ENCODE measurements at regions not wholly inside any gene's neighbourhood (a gene's known extent, or its start where the extent isn't known, plus 50 kb on each side); places are given as distances from the start of the nearest gene placed in this dataset.

DNA sequence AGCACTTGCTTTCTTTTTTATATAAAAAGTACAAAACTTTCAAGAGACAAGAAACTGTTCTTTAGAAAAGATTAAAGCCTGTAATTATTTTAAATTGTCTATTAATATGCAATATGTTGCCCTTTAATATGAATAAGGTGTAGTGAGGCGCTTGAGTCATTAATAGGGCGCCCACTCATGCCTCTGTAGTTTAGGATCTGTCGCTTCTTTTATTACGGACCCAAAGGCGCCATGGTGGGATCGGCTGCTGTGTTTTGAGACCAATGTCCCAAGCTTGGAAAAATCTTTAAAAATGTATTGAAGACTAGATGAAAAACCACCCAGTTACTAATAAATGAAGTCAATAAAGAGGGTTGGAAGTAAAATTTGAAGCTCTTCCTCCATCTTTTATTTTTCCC lies 259.5 kb upstream of the MEIS2 start:
- Histone ChIP-seq H3K27me3 (ENCODE audit: control insufficient read depth in 1 of 2, insufficient read depth in 1 of 2, low read length in 2 of 2) (no peaks in the 10 kb centered on the region), H2BK120ac (ENCODE audit: low read depth, low read length) (no peak overlapping the region), H3K14ac (ENCODE audit: low read length in 2 of 2) (no peak overlapping the region), H3K4me2 (ENCODE audit: low read length, poor library complexity, severe bottlenecking) (no peak overlapping the region), H2BK5ac (ENCODE audit: low read depth, low read length, poor library complexity, severe bottlenecking) (no peak overlapping the region), H3K36me3 (ENCODE audit: control insufficient read depth in 1 of 2, insufficient read depth in 2 of 2, low read depth in 1 of 2, low read length in 2 of 2) (no peaks in the 10 kb centered on the region), H3K9me3 (ENCODE audit: control insufficient read depth, low read length) (no peaks in the 10 kb centered on the region), H3K27ac (ENCODE audit: low read length, poor library complexity, severe bottlenecking) (no peak overlapping the region), H4K91ac (ENCODE audit: low read length) (no peak overlapping the region), H3K4me3 (ENCODE audit: insufficient read depth in 1 of 2, low read depth in 1 of 2, low read length in 2 of 2) (no peak overlapping the region), H3K23ac (ENCODE audit: low read length in 2 of 2) (no peak overlapping the region), H3K18ac (ENCODE audit: low read depth in 1 of 2, low read length in 2 of 2) (no peak overlapping the region), H2AFZ (ENCODE audit: low read depth, low read length) (no peak overlapping the region), H3K79me1 (replicated peaks; ENCODE audit: low read length, poor library complexity, severe bottlenecking) (no peaks in the 10 kb centered on the region), H2BK12ac (ENCODE audit: low read length in 2 of 2) (no peak overlapping the region), H3K4me1 (ENCODE audit: control insufficient read depth, insufficient read depth, low read depth, low read length) (no peaks in the 10 kb centered on the region), H2BK15ac (ENCODE audit: low read depth, poor library complexity, severe bottlenecking) (no peak overlapping the region), H4K8ac (ENCODE audit: low read length) (no peak overlapping the region), H2AK5ac (ENCODE audit: low read length, severe bottlenecking) (no peak overlapping the region), H3K9ac (ENCODE audit: low read length) (no peak overlapping the region), H3K4ac (ENCODE audit: low read depth in 1 of 2, low read length in 2 of 2) (no peak overlapping the region)
- no peak for DNase-seq
- WGBS = 93% methylated on average over 4 of the region's 6 CpGs

DNA sequence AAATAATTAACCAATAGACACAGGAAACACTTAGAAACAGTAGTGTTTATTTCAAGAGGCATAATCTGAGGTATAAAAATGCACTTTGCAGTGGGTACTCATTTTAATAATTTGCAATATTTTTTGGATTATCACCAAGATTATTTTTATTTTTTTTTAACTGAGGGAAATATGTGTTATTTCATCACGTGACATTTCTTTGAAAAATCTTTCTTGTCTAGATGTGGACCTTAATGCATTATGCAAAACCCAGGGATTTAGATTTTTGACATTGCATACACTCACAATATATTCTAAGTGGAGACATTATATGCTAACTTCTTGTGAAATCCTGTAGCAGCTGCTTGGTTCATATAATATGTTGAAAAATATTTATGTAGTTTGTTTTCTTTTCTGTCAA lies 260.4 kb upstream of the MEIS2 start:
- WGBS = no CpG with 5 or more reads among the region's 1 CpG

DNA sequence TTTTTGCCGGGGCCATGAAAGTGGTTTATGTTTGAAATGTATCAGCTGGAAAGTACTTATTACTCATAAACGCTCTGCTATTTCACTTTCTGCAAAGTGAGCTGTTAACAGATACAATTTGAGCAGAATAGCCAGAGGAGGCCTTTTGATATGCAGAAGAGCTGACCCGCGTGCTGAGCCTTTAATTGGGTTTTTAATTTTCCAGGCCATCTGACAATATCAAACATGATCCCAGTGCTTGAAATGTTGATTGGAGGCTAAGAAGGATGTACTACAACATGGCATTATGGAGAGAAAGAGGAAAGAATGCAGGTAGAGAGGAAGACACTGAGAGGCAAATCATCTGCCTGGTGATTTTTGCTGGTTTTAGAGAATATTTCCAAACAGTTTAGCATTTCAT lies 261.3 kb upstream of the MEIS2 start:
- H4K91ac ChIP-seq (ENCODE audit: low read length) = no peak overlapping the region
- H3K79me1 ChIP-seq (replicated peaks; ENCODE audit: low read length, poor library complexity, severe bottlenecking) = no peaks in the 10 kb centered on the region
- no peak overlapping the region for H2BK120ac ChIP-seq (ENCODE audit: low read depth, low read length)
- no peak overlapping the region for H3K27ac ChIP-seq (ENCODE audit: low read length, poor library complexity, severe bottlenecking)
- no peak overlapping the region for H3K4ac ChIP-seq (ENCODE audit: low read depth in 1 of 2, low read length in 2 of 2)
- 82% methylated on average over 3 of the region's 4 CpGs for WGBS
- H2AFZ ChIP-seq (ENCODE audit: low read depth, low read length) = no peak overlapping the region
- no peak overlapping the region for H3K14ac ChIP-seq (ENCODE audit: low read length in 2 of 2)
- no peak overlapping the region for H3K18ac ChIP-seq (ENCODE audit: low read depth in 1 of 2, low read length in 2 of 2)
- H3K36me3 ChIP-seq (ENCODE audit: control insufficient read depth in 1 of 2, insufficient read depth in 2 of 2, low read depth in 1 of 2, low read length in 2 of 2) = no peaks in the 10 kb centered on the region
- no peaks in the 10 kb centered on the region for H3K27me3 ChIP-seq (ENCODE audit: control insufficient read depth in 1 of 2, insufficient read depth in 1 of 2, low read length in 2 of 2)
- H2BK5ac ChIP-seq (ENCODE audit: low read depth, low read length, poor library complexity, severe bottlenecking) = no peak overlapping the region
- no peak overlapping the region for H2BK15ac ChIP-seq (ENCODE audit: low read depth, poor library complexity, severe bottlenecking)
- H2AK5ac ChIP-seq (ENCODE audit: low read length, severe bottlenecking) = no peak overlapping the region
- H3K4me3 ChIP-seq (ENCODE audit: insufficient read depth in 1 of 2, low read depth in 1 of 2, low read length in 2 of 2) = no peak overlapping the region
- no peak overlapping the region for H4K8ac ChIP-seq (ENCODE audit: low read length)
- no peak for DNase-seq
- H3K23ac ChIP-seq (ENCODE audit: low read length in 2 of 2) = no peak overlapping the region
- H2BK12ac ChIP-seq (ENCODE audit: low read length in 2 of 2) = no peak overlapping the region
- no peak overlapping the region for H3K9ac ChIP-seq (ENCODE audit: low read length)
- no peak overlapping the region for H3K4me2 ChIP-seq (ENCODE audit: low read length, poor library complexity, severe bottlenecking)
- no peaks in the 10 kb centered on the region for H3K4me1 ChIP-seq (ENCODE audit: control insufficient read depth, insufficient read depth, low read depth, low read length)
- H3K9me3 ChIP-seq (ENCODE audit: control insufficient read depth, low read length) = no peaks in the 10 kb centered on the region

More for the DNA sequence above, 260.4 kb upstream of the MEIS2 start:
- H2AFZ ChIP-seq (ENCODE audit: low read depth, low read length) = no peak overlapping the region
- no peak overlapping the region for H3K9ac ChIP-seq (ENCODE audit: low read length)
- H3K4ac ChIP-seq (ENCODE audit: low read depth in 1 of 2, low read length in 2 of 2) = no peak overlapping the region
- H3K36me3 ChIP-seq (ENCODE audit: control insufficient read depth in 1 of 2, insufficient read depth in 2 of 2, low read depth in 1 of 2, low read length in 2 of 2) = no peaks in the 10 kb centered on the region
- no peaks in the 10 kb centered on the region for H3K4me1 ChIP-seq (ENCODE audit: control insufficient read depth, insufficient read depth, low read depth, low read length)
- H3K18ac ChIP-seq (ENCODE audit: low read depth in 1 of 2, low read length in 2 of 2) = no peak overlapping the region
- no peaks in the 10 kb centered on the region for H3K9me3 ChIP-seq (ENCODE audit: control insufficient read depth, low read length)
- H4K8ac ChIP-seq (ENCODE audit: low read length) = no peak overlapping the region
- no peak overlapping the region for H3K27ac ChIP-seq (ENCODE audit: low read length, poor library complexity, severe bottlenecking)
- H2AK5ac ChIP-seq (ENCODE audit: low read length, severe bottlenecking) = no peak overlapping the region
- H3K23ac ChIP-seq (ENCODE audit: low read length in 2 of 2) = no peak overlapping the region
- H3K79me1 ChIP-seq (replicated peaks; ENCODE audit: low read length, poor library complexity, severe bottlenecking) = no peaks in the 10 kb centered on the region
- H2BK15ac ChIP-seq (ENCODE audit: low read depth, poor library complexity, severe bottlenecking) = no peak overlapping the region
- H3K27me3 ChIP-seq (ENCODE audit: control insufficient read depth in 1 of 2, insufficient read depth in 1 of 2, low read length in 2 of 2) = no peaks in the 10 kb centered on the region
- H3K4me2 ChIP-seq (ENCODE audit: low read length, poor library complexity, severe bottlenecking) = no peak overlapping the region
- no peak overlapping the region for H3K4me3 ChIP-seq (ENCODE audit: insufficient read depth in 1 of 2, low read depth in 1 of 2, low read length in 2 of 2)
- no peak overlapping the region for H2BK12ac ChIP-seq (ENCODE audit: low read length in 2 of 2)
- no peak overlapping the region for H2BK120ac ChIP-seq (ENCODE audit: low read depth, low read length)
- H3K14ac ChIP-seq (ENCODE audit: low read length in 2 of 2) = no peak overlapping the region
- no peak overlapping the region for H2BK5ac ChIP-seq (ENCODE audit: low read depth, low read length, poor library complexity, severe bottlenecking)
- DNase-seq = no peak
- H4K91ac ChIP-seq (ENCODE audit: low read length) = no peak overlapping the region

DNA sequence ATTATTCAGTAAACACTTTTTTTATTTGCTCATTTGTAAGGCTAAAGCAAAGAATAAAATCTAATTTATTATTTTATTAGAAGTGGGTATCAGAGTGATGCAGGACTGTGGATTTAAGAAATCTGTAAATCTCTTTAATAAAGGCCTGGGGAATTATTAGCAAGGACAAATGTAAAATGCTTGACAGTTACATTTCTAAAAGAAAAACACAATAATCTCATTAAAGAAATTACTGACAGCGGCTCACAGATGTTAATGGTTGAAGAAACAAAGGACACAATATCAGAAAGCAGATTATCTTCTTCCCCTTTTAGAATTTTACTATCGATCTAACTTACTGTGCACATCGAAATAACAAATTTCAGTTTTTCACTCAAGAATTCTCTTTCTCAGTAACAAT lies 262.1 kb upstream of the MEIS2 start:
- Histone ChIP-seq H3K9me3 (ENCODE audit: control insufficient read depth, low read length) (no peaks in the 10 kb centered on the region), H3K27ac (ENCODE audit: low read length, poor library complexity, severe bottlenecking) (no peak overlapping the region), H3K4me1 (ENCODE audit: control insufficient read depth, insufficient read depth, low read depth, low read length) (no peaks in the 10 kb centered on the region), H2BK120ac (ENCODE audit: low read depth, low read length) (no peak overlapping the region), H3K4me2 (ENCODE audit: low read length, poor library complexity, severe bottlenecking) (no peak overlapping the region), H4K91ac (ENCODE audit: low read length) (no peak overlapping the region), H2BK12ac (ENCODE audit: low read length in 2 of 2) (no peak overlapping the region), H3K14ac (ENCODE audit: low read length in 2 of 2) (no peak overlapping the region), H3K27me3 (ENCODE audit: control insufficient read depth in 1 of 2, insufficient read depth in 1 of 2, low read length in 2 of 2) (no peaks in the 10 kb centered on the region), H3K9ac (ENCODE audit: low read length) (no peak overlapping the region), H2AK5ac (ENCODE audit: low read length, severe bottlenecking) (no peak overlapping the region), H3K79me1 (replicated peaks; ENCODE audit: low read length, poor library complexity, severe bottlenecking) (no peaks in the 10 kb centered on the region), H4K8ac (ENCODE audit: low read length) (no peak overlapping the region), H2BK15ac (ENCODE audit: low read depth, poor library complexity, severe bottlenecking) (no peak overlapping the region), H2AFZ (ENCODE audit: low read depth, low read length) (no peak overlapping the region), H2BK5ac (ENCODE audit: low read depth, low read length, poor library complexity, severe bottlenecking) (no peak overlapping the region), H3K36me3 (ENCODE audit: control insufficient read depth in 1 of 2, insufficient read depth in 2 of 2, low read depth in 1 of 2, low read length in 2 of 2) (no peaks in the 10 kb centered on the region), H3K4me3 (ENCODE audit: insufficient read depth in 1 of 2, low read depth in 1 of 2, low read length in 2 of 2) (no peak overlapping the region), H3K18ac (ENCODE audit: low read depth in 1 of 2, low read length in 2 of 2) (no peak overlapping the region), H3K23ac (ENCODE audit: low read length in 2 of 2) (no peak overlapping the region), H3K4ac (ENCODE audit: low read depth in 1 of 2, low read length in 2 of 2) (no peak overlapping the region)
- WGBS = 80% methylated on average over 1 of the region's 3 CpGs
- no peak for DNase-seq

All from mesenchymal stem cell (in vitro differentiated cells and primary cell).